Activated naive CD4-positive, alpha-beta T cell treated with anti-CD3 and anti-CD28 coated beads, Interleukin-2, amount 50 U/mL, for 72 hours (primary cell): ENCODE measurements at regions not wholly inside any gene's neighbourhood (a gene's known extent, or its start where the extent isn't known, plus 50 kb on each side); places are given as distances from the start of the nearest gene placed in this dataset.
"Not testable (repeated sequence)": the region's sequence is repeated elsewhere in the genome, so short reads cannot be mapped to it uniquely, and the experiment has no call there.

Source experiments
- ATAC-seq, 2 donors: fragments of 150-1000 bp; cut with Tn5 transposase; 2 replicates each; pipeline ENCODE4 v1.10.0; 2021; ENCODE audit warnings: mild to moderate bottlenecking in 2 of 2, moderate library complexity in 2 of 2
- DNase-seq, 2 donors: peaks; one replicate each; pipeline ENCODE4 v3.0.0; 2021 to 2022; ENCODE audit warnings: low spot score in 2 of 2
- H3K27ac Mint-ChIP-seq, 2 donors: one replicate each; pipeline ENCODE4 v1.8.0; 2022; ENCODE audit warnings: mild to moderate bottlenecking in 2 of 2, mixed read lengths in 2 of 2
- H3K36me3 Mint-ChIP-seq, 2 donors: one replicate each; pipeline ENCODE4 v1.8.0; 2022; ENCODE audit warnings: mixed read lengths in 2 of 2
- H3K9me3 Mint-ChIP-seq, 2 donors: one replicate each; pipeline ENCODE4 v1.8.0; 2022; ENCODE audit warnings: mixed read lengths in 2 of 2

GRCh38 chr15:60160909-60161308 lies 156.8 kb downstream of the FOXB1 start:
- ATAC-seq (no peak), DNase-seq (no peak)
- Mint-ChIP-seq H3K9me3 (no peaks in the 10 kb centered on the region), H3K36me3 (no peaks in the 10 kb centered on the region), H3K27ac (no peak overlapping the region)

- no peak overlapping the region for H3K27ac Mint-ChIP-seq
- no peaks in the 10 kb centered on the region for H3K36me3 Mint-ChIP-seq
- ATAC-seq (no peak), DNase-seq (no peak)
- H3K9me3 Mint-ChIP-seq, result no peaks in the 10 kb centered on the region
These were observed 157.6 kb downstream of the FOXB1 start for GRCh38 chr15:60161704-60162103.

- ATAC-seq, result no peak
- Mint-ChIP-seq H3K36me3 (no peaks in the 10 kb centered on the region), H3K27ac (no peak overlapping the region), H3K9me3 (no peaks in the 10 kb centered on the region)
- DNase-seq, result no peak
These were observed 158.3 kb downstream of the FOXB1 start for GRCh38 chr15:60162251-60162967.

DNA sequence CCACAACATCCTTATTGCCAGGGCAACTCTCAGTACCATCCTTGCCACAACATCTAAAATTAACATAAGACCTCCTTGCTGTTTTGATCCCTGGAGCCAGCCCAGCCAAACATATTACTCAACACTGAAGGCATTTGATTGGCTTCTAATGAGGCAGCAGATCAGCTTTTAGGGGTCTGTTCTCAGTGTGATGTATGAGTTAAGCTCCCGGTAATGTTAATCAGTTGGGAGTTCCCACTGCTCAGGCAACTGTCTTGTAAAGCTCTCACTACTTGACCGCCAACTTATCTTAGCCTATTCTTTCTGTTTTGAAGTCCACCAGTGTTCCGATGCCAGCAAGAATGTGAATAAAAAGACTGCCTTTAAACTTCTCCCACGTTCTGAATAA lies 158.9 kb downstream of the FOXB1 start:
- H3K27ac Mint-ChIP-seq, result no peak overlapping the region
- DNase-seq, result no peak
- H3K36me3 Mint-ChIP-seq, result no peaks in the 10 kb centered on the region
- no peaks in the 10 kb centered on the region for H3K9me3 Mint-ChIP-seq
- ATAC-seq, result no peak

GRCh38 chr15:60165111-60165510 lies 161.0 kb downstream of the FOXB1 start:
- Mint-ChIP-seq H3K9me3 (no peaks in the 10 kb centered on the region), H3K36me3 (no peaks in the 10 kb centered on the region), H3K27ac (no peak overlapping the region)
- no peak for DNase-seq
- ATAC-seq, result no peak

GRCh38 chr15:60172143-60172542 lies 168.0 kb downstream of the FOXB1 start:
- DNase-seq (no peak), ATAC-seq (no peak)
- Mint-ChIP-seq H3K27ac (no peak overlapping the region), H3K9me3 (no peaks in the 10 kb centered on the region), H3K36me3 (no peaks in the 10 kb centered on the region)

- peak in 1 of 2 donors; percentile 36 for ATAC-seq
- no peak for DNase-seq
- Mint-ChIP-seq H3K9me3 (no peaks in the 10 kb centered on the region), H3K27ac (no peak overlapping the region), H3K36me3 (no peaks in the 10 kb centered on the region)
These were observed 175.8 kb downstream of the FOXB1 start for GRCh38 chr15:60179786-60180391.

DNA sequence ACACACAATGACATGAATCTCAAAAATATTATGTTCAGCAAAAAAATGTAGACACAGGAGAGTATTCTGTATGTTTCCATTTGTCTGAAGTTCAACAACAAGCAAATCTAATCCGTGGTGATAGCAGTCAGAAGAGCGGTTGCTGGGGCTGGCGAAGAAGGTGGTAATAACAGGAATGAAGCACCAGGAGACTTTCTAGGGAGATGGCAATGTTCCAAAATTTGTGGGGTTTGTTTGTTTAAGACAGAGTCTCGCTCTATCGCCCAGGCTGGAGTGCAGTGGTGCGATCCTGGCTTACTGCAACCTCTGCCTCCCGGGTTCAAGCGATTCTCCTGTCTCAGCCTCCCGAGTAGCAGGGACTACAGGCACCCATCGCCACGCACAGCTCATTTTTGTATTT lies 177.8 kb downstream of the FOXB1 start:
- not testable (repeated sequence) for DNase-seq, ATAC-seq, H3K36me3 Mint-ChIP-seq, H3K9me3 Mint-ChIP-seq
- peak overlapping the region in 1 of 2 donors; percentile 34 for H3K27ac Mint-ChIP-seq

GRCh38 chr15:60183366-60183765 lies 179.3 kb downstream of the FOXB1 start:
- Mint-ChIP-seq H3K36me3 (no peaks in the 10 kb centered on the region), H3K27ac (no peak overlapping the region), H3K9me3 (no peaks in the 10 kb centered on the region)
- DNase-seq (no peak), ATAC-seq (no peak)

- no peaks in the 10 kb centered on the region for H3K9me3 Mint-ChIP-seq
- DNase-seq (no peak), ATAC-seq (no peak)
- no peak overlapping the region for H3K27ac Mint-ChIP-seq
- H3K36me3 Mint-ChIP-seq, result no peaks in the 10 kb centered on the region
These were observed 180.5 kb downstream of the FOXB1 start for GRCh38 chr15:60184579-60184978.

DNA sequence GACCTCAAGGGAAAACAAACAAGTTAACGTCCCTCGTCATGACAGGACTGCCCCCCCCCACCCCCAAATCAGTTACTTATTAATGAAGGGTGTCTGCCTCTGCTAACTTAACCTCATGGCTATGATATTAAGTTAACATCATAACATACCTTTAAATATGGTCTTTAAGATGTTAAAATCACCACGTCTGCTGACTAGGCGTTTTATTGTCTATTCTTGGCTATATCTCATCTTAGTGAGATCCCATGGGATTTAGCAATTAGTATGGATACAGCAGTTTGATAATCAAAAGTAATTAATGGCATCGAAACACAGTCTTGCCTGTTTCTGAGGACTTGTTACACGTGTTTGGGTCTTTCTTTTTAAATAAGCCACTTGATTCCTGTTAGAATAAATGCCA lies 186.9 kb downstream of the FOXB1 start:
- H3K9me3 Mint-ChIP-seq, result no peaks in the 10 kb centered on the region
- H3K27ac Mint-ChIP-seq, result no peak overlapping the region
- no peaks in the 10 kb centered on the region for H3K36me3 Mint-ChIP-seq
- ATAC-seq, result no peak
- no peak for DNase-seq

GRCh38 chr15:60191821-60192220 lies 187.7 kb downstream of the FOXB1 start:
- H3K36me3 Mint-ChIP-seq, result no peaks in the 10 kb centered on the region
- no peaks in the 10 kb centered on the region for H3K9me3 Mint-ChIP-seq
- ATAC-seq, result no peak
- no peak for DNase-seq
- no peak overlapping the region for H3K27ac Mint-ChIP-seq

DNA sequence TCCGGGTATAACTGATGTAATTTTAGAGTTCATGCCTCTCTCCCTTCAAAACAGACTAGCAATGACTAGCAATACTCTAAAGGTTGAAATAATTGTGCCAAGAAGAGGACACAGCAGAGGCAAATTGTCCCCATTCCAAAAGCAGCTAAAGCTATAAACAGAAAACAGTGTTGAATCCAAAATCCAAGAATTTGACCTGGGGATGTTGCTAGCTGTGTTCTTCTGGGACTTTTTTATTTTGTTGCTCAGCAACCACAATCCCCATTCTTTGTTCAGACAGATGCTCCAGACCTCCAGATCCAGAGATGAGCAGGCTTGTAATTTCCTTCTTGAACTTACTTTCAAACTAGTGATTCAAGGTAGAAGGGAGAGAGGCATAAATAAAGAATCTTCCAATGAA lies 191.5 kb downstream of the FOXB1 start:
- H3K27ac Mint-ChIP-seq, result no peak overlapping the region
- DNase-seq (no peak), ATAC-seq (no peak)
- no peaks in the 10 kb centered on the region for H3K36me3 Mint-ChIP-seq
- no peaks in the 10 kb centered on the region for H3K9me3 Mint-ChIP-seq

DNA sequence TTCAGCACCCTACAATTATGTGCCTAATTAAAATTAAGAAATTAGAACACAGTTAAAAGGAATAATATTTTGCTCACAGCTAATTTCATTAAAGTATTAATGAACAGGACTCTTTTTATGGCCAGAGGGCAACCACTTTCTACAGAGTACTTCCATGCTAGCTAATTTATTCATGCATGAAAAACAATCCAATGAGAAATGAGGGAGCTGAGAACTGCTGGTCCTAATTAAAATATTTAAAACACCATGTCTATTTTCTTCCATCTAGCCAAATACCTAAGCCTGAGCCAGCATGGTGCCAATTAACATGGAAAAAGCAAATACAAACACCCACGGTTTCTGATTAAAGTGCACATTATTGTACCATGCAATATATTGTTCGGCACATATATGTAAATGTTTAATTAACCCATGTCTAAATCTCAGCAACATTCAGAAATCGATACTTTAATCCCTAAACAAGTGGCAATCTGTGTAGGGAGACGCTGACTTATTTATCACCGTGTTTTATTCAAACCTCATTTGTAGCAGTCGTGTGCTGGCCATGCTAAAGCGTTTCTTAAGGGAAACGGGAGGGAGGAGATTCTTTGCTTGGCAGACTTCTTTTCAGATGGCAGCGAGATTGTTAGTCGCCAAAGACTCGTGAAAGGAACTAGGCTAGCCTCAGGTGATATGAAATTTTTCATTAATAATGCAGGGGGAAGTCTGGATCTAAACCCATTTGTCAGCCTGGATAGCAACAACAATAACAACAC lies 193.5 kb downstream of the ANXA2 start:
- Mint-ChIP-seq H3K27ac (no peak overlapping the region), H3K36me3 (no peaks in the 10 kb centered on the region), H3K9me3 (no peaks in the 10 kb centered on the region)
- DNase-seq (no peak), ATAC-seq (no peak)

DNA sequence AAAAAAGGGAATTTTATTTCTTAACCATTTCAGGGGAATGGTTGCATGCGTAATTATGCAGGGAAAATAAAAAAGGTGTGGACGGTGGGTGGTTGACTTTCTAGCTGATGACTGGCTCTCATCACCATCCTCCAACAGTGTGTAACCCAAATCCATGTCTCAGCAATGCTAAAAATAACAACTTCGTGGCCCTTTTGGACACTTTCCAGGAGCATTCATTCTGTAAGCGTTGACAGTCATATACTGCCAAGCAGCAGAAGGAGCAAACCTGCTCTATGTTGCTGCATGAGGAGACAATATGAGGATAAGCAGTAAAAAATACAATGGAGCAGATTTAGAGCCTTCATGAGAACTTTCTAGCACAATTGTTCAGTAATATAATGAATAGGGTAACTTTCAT lies 189.1 kb downstream of the ANXA2 start:
- ATAC-seq, result no peak
- Mint-ChIP-seq H3K9me3 (no peaks in the 10 kb centered on the region), H3K36me3 (no peaks in the 10 kb centered on the region), H3K27ac (no peak overlapping the region)
- DNase-seq, result no peak

- no peak for ATAC-seq
- no peak overlapping the region for H3K27ac Mint-ChIP-seq
These were observed 185.2 kb downstream of the ANXA2 start for GRCh38 chr15:60212536-60212935.

GRCh38 chr15:60213377-60214000 lies 184.3 kb downstream of the ANXA2 start:
- no peaks in the 10 kb centered on the region for H3K36me3 Mint-ChIP-seq
- H3K27ac Mint-ChIP-seq, result no peak overlapping the region
- H3K9me3 Mint-ChIP-seq, result no peaks in the 10 kb centered on the region
- ATAC-seq (no peak), DNase-seq (no peak)

More at GRCh38 chr15:60212536-60212935, 185.2 kb downstream of the ANXA2 start:
- no peak for DNase-seq
- Mint-ChIP-seq H3K36me3 (no peaks in the 10 kb centered on the region), H3K9me3 (no peaks in the 10 kb centered on the region)
